ENCODE measurements at regions not wholly inside any gene's neighbourhood (a gene's known extent, or its start where the extent isn't known, plus 50 kb on each side); places are given as distances from the start of the nearest gene placed in this dataset.

DNA sequence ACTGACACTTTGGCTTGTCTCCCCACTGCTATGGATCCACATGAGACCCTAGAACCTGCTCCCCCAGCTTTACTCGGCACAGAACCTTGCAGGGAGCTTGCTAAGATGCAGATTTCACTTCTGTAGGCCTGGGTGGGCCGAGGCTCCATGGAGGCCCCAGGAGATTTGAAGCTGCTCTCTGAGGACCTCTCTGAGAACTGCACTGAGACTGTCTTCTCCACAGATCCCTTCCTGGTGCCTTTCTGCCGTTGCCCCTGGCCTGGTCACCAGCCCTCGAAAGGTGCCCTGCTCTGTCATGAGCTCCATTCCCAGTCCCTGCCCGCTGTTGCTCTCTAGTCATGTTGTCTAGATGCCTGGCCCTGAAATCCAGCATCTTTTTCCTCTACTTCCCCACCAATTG, 588.4 kb downstream of the AJAP1 start:
- no peak overlapping the region for H3K4me3 ChIP-seq (ENCODE audit: control insufficient read depth in 1 of 7, extremely low read depth in 1 of 7, insufficient read depth in 4 of 7, low read depth in 2 of 7, low read length in 6 of 7)
- no peak overlapping the region for H3K27ac ChIP-seq (ENCODE audit: insufficient read depth in 1 of 2, low read depth in 1 of 2, low read length in 2 of 2, poor library complexity in 1 of 2, severe bottlenecking in 2 of 2)
- POLR2A ChIA-PET: no interaction called here
- peaks cover 0 to 3% (median 0%) of the 10 kb centered on the region in 5 experiments for H3K9me3 ChIP-seq (ENCODE audit: control extremely low read depth in 1 of 5, control insufficient read depth in 4 of 5, insufficient read depth in 2 of 5, low read depth in 1 of 5, low read length in 4 of 5)
- no peaks in the 10 kb centered on the region for H3K4me1 ChIP-seq (ENCODE audit: control extremely low read depth in 1 of 4, control insufficient read depth in 4 of 4, insufficient read depth in 4 of 4, low read length in 3 of 4)
- WGBS (ENCODE audit: insufficient coverage): 59% methylated on average over 5 of the region's 5 CpGs
- no peak for DNase-seq
- no peaks in the 10 kb centered on the region for H3K36me3 ChIP-seq (ENCODE audit: control insufficient read depth in 4 of 4, insufficient read depth in 4 of 4, low read length in 3 of 4)
- H3K27me3 ChIP-seq (replicated peaks in 2 of 5; ENCODE audit: control insufficient read depth in 4 of 5, insufficient read depth in 5 of 5, low read length in 4 of 5): peaks cover 0 to 3% (median 0%) of the 10 kb centered on the region in 5 experiments
- CTCF ChIA-PET: no interaction called here

DNA sequence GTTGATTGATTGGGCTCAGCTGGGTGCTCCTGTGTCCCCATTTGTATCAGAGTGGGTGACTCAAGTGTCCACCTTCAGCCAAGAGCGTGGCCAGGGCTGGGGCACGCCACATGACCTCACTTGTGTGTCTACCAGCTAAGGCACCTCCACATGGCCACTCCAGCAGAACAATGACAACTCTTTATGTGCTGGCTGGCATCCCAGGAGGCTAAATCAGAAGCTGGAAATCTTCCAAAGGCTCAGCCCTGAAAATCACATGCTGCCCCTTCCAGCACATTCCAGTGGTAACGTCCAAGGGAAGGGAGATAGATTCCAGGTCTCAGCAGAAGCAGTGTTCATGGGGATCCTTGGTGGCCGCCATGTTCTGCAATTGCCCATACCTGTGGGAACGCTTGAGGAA, 585.5 kb downstream of the AJAP1 start:
- no peaks in the 10 kb centered on the region for H3K4me1 ChIP-seq (ENCODE audit: control extremely low read depth in 1 of 4, control insufficient read depth in 4 of 4, insufficient read depth in 4 of 4, low read length in 3 of 4)
- ChIA-PET POLR2A (no interaction called here), CTCF (no interaction called here)
- no peak for DNase-seq
- peaks cover 0 to 3% (median 0%) of the 10 kb centered on the region in 5 experiments for H3K27me3 ChIP-seq (replicated peaks in 2 of 5; ENCODE audit: control insufficient read depth in 4 of 5, insufficient read depth in 5 of 5, low read length in 4 of 5)
- H3K4me3 ChIP-seq (ENCODE audit: control insufficient read depth in 1 of 7, extremely low read depth in 1 of 7, insufficient read depth in 4 of 7, low read depth in 2 of 7, low read length in 6 of 7): no peak overlapping the region
- no peaks in the 10 kb centered on the region for H3K9me3 ChIP-seq (ENCODE audit: control extremely low read depth in 1 of 5, control insufficient read depth in 4 of 5, insufficient read depth in 2 of 5, low read depth in 1 of 5, low read length in 4 of 5)
- no peaks in the 10 kb centered on the region for H3K36me3 ChIP-seq (ENCODE audit: control insufficient read depth in 4 of 4, insufficient read depth in 4 of 4, low read length in 3 of 4)
- 89% methylated on average over 5 of the region's 5 CpGs for whole genome bisulfite sequencing (ENCODE audit: insufficient coverage)
- no peak overlapping the region for H3K27ac ChIP-seq (ENCODE audit: insufficient read depth in 1 of 2, low read depth in 1 of 2, low read length in 2 of 2, poor library complexity in 1 of 2, severe bottlenecking in 2 of 2)

DNA sequence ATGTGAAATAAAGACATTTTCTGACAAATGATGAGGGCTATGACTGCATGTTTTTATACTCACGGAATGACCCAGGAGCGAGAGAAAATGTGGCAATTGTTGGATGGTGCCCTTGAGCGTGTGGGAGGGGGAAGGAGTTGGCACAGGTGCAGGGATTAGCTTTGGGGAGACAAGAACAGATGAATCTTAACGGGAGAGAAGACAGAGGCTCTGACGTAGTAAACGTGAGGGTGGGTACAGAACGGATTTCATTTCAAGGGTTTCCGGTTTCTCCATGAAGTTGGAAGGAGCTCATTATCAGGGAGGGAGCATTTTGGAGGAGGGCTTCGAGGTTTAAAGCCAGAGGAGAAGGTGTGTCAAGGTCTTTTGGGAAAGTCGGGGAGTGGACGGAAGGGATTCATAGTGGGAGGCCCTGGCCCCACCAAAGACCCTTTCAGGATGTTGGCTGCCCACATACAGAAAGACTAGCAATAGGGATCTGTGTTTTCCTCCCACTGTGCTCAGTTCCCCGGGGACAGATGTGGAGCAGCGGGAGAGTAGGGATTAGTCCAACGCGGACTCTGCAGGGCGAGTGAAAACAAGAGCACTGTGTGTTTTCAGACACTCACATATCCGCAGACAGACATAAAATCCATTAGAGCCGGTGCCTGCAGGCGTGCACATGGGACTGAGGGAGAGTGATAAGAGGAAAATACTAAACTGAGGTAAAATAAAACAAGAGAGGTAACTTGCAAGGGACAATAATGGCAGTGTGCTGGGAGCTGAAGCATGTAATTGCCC, 584.1 kb downstream of the AJAP1 start:
- POLR2A ChIA-PET: no interaction called here
- Histone ChIP-seq H3K27ac (ENCODE audit: insufficient read depth in 1 of 2, low read depth in 1 of 2, low read length in 2 of 2, poor library complexity in 1 of 2, severe bottlenecking in 2 of 2) (no peak overlapping the region), H3K9me3 (ENCODE audit: control extremely low read depth in 1 of 5, control insufficient read depth in 4 of 5, insufficient read depth in 2 of 5, low read depth in 1 of 5, low read length in 4 of 5) (no peaks in the 10 kb centered on the region), H3K36me3 (ENCODE audit: control insufficient read depth in 4 of 4, insufficient read depth in 4 of 4, low read length in 3 of 4) (no peaks in the 10 kb centered on the region), H3K27me3 (replicated peaks in 2 of 5; ENCODE audit: control insufficient read depth in 4 of 5, insufficient read depth in 5 of 5, low read length in 4 of 5) (peaks cover 0 to 2% (median 0%) of the 10 kb centered on the region in 5 experiments), H3K4me3 (ENCODE audit: control insufficient read depth in 1 of 7, extremely low read depth in 1 of 7, insufficient read depth in 4 of 7, low read depth in 2 of 7, low read length in 6 of 7) (no peak overlapping the region), H3K4me1 (ENCODE audit: control extremely low read depth in 1 of 4, control insufficient read depth in 4 of 4, insufficient read depth in 4 of 4, low read length in 3 of 4) (no peaks in the 10 kb centered on the region)
- 92% methylated on average over 15 of the region's 19 CpGs for WGBS (ENCODE audit: insufficient coverage)
- no peak for DNase-seq
- CTCF ChIA-PET: no interaction called here

DNA sequence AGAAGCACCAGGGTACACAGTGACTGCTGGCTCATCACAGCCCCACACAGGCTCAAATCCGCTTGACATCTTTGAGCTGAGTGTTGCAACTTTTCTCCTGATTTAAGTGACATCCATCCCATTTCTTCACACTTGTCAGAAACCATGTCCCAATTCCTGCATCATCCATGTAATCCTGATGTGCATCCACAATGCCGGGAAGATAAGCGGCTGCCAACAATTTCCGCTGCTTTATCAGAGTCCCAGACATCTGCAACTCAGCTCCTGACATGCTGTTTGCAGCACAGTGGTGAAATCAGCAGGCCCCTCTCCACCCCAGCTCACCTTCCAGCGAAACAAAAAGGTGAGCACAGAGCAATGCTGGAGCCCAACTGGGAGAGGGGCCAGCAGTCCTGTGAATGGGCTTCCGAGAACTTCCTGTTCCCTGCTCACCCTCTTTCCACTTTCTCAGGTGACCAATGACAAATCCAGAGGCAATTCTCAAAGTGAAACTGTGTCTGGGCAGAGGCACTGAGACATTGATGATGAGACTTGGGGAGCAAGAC, 581.0 kb downstream of the AJAP1 start:
- POLR2A ChIA-PET: no interaction called here
- H3K4me3 ChIP-seq (ENCODE audit: control insufficient read depth in 1 of 7, extremely low read depth in 1 of 7, insufficient read depth in 4 of 7, low read depth in 2 of 7, low read length in 6 of 7): no peak overlapping the region
- no peaks in the 10 kb centered on the region for H3K36me3 ChIP-seq (ENCODE audit: control insufficient read depth in 4 of 4, insufficient read depth in 4 of 4, low read length in 3 of 4)
- H3K9me3 ChIP-seq (ENCODE audit: control extremely low read depth in 1 of 5, control insufficient read depth in 4 of 5, insufficient read depth in 2 of 5, low read depth in 1 of 5, low read length in 4 of 5): peaks cover 0 to 5% (median 3%) of the 10 kb centered on the region in 5 experiments
- H3K27me3 ChIP-seq (replicated peaks in 2 of 5; ENCODE audit: control insufficient read depth in 4 of 5, insufficient read depth in 5 of 5, low read length in 4 of 5): peaks cover 0 to 2% (median 0%) of the 10 kb centered on the region in 5 experiments
- H3K27ac ChIP-seq (ENCODE audit: insufficient read depth in 1 of 2, low read depth in 1 of 2, low read length in 2 of 2, poor library complexity in 1 of 2, severe bottlenecking in 2 of 2): no peak overlapping the region
- no peak for DNase-seq
- CTCF ChIA-PET: no interaction called here
- H3K4me1 ChIP-seq (ENCODE audit: control extremely low read depth in 1 of 4, control insufficient read depth in 4 of 4, insufficient read depth in 4 of 4, low read length in 3 of 4): no peaks in the 10 kb centered on the region
- WGBS (ENCODE audit: insufficient coverage): 94% methylated on average over 6 of the region's 6 CpGs

DNA sequence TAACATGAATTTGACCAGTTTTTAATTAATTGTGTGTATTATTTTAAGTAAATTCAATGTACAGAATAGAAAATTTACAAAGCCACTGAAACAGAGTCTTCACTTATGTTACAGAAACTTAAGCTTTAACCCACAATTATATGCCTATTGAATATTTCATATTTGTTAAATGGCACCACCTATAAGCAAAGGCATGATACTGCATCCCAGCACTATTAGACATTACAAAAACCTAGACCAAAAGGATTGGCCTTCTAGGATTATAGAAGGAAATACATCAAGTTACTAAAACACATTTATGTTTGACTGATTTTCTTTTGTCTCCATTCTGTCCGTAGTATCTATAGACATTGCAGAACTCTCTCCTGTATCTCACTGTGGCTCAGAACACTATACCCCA, 578.1 kb downstream of the AJAP1 start:
- CTCF ChIA-PET: no interaction called here
- no peak for DNase-seq
- H3K27ac ChIP-seq (ENCODE audit: insufficient read depth in 1 of 2, low read depth in 1 of 2, low read length in 2 of 2, poor library complexity in 1 of 2, severe bottlenecking in 2 of 2): no peak overlapping the region

DNA sequence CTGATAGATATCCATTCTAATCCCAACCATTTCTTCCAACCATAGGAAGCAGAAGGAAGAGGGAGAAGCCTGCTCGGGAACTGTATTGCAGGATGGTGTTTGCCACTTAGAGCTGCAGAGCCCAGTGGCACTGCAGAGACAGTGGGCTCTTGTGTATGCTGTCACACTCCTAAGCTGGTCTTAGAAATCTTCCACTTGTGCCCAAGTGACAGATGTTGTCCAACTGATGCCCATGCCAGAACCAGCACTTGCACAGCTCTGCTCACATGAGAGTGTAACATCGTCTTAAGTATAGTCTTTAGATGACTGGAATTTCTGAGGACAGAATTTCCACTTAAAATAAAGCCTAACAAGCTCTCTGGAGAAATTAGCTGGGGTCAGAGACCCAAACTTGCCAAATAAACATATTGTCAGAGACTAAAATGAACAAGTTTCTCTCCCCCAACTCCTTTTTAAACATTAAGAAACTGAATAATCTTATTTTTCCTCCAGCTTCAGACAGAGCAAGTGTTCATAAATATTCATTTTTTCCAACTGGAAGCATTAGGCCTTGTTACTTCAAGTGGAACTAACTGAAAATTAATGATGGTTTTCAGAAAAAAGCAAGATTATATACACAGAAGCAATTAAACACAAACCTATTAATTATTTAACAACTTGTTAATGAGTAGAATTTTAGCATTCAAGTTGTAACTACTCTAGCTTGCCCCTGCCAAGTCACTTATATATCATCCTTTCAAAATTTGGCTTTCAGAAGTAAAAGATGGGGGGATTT, 577.3 kb downstream of the AJAP1 start:
- Histone ChIP-seq H3K4me3 (ENCODE audit: control insufficient read depth in 1 of 7, extremely low read depth in 1 of 7, insufficient read depth in 4 of 7, low read depth in 2 of 7, low read length in 6 of 7) (no peak overlapping the region), H3K27me3 (replicated peaks in 2 of 5; ENCODE audit: control insufficient read depth in 4 of 5, insufficient read depth in 5 of 5, low read length in 4 of 5) (peaks cover 0 to 7% (median 3%) of the 10 kb centered on the region in 5 experiments), H3K9me3 (ENCODE audit: control extremely low read depth in 1 of 5, control insufficient read depth in 4 of 5, insufficient read depth in 2 of 5, low read depth in 1 of 5, low read length in 4 of 5) (peaks cover 0 to 5% (median 3%) of the 10 kb centered on the region in 5 experiments), H3K4me1 (ENCODE audit: control extremely low read depth in 1 of 4, control insufficient read depth in 4 of 4, insufficient read depth in 4 of 4, low read length in 3 of 4) (no peaks in the 10 kb centered on the region), H3K36me3 (ENCODE audit: control insufficient read depth in 4 of 4, insufficient read depth in 4 of 4, low read length in 3 of 4) (no peaks in the 10 kb centered on the region), H3K27ac (ENCODE audit: insufficient read depth in 1 of 2, low read depth in 1 of 2, low read length in 2 of 2, poor library complexity in 1 of 2, severe bottlenecking in 2 of 2) (no peak overlapping the region)
- CTCF ChIA-PET: no interaction called here
- POLR2A ChIA-PET: no interaction called here
- WGBS (ENCODE audit: insufficient coverage): 83% methylated on average over 1 of the region's 2 CpGs
- no peak for DNase-seq

More for the DNA sequence above, 578.1 kb downstream of the AJAP1 start:
- Histone ChIP-seq H3K9me3 (ENCODE audit: control extremely low read depth in 1 of 5, control insufficient read depth in 4 of 5, insufficient read depth in 2 of 5, low read depth in 1 of 5, low read length in 4 of 5) (peaks cover 0 to 5% (median 3%) of the 10 kb centered on the region in 5 experiments), H3K4me1 (ENCODE audit: control extremely low read depth in 1 of 4, control insufficient read depth in 4 of 4, insufficient read depth in 4 of 4, low read length in 3 of 4) (no peaks in the 10 kb centered on the region), H3K27me3 (replicated peaks in 2 of 5; ENCODE audit: control insufficient read depth in 4 of 5, insufficient read depth in 5 of 5, low read length in 4 of 5) (peaks cover 0 to 3% (median 0%) of the 10 kb centered on the region in 5 experiments), H3K4me3 (ENCODE audit: control insufficient read depth in 1 of 7, extremely low read depth in 1 of 7, insufficient read depth in 4 of 7, low read depth in 2 of 7, low read length in 6 of 7) (no peak overlapping the region), H3K36me3 (ENCODE audit: control insufficient read depth in 4 of 4, insufficient read depth in 4 of 4, low read length in 3 of 4) (no peaks in the 10 kb centered on the region)
- POLR2A ChIA-PET: no interaction called here
- WGBS (ENCODE audit: insufficient coverage): 100% methylated on average over 1 of the region's 1 CpG

DNA sequence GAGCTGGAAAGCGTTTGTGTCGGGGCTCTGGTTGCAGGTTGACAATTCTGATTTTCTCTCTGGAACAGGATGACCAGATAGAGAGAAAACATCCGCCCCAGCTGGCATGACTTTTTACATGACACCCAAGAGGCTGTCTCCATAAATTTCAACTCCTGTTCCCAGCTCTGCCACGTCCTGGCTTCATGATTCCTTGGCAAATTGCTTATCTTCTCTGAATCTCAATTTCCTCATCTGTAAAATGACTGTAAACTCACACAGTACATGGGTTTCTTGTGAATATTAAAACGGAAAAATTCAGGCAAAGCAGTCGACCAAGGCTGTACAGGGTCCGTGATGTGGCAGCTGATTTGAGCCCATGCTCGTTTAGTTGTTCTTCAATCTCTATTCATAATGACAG, 572.7 kb downstream of the AJAP1 start:
- H3K4me1 ChIP-seq (ENCODE audit: control extremely low read depth in 1 of 4, control insufficient read depth in 4 of 4, insufficient read depth in 4 of 4, low read length in 3 of 4): no peaks in the 10 kb centered on the region
- 75% methylated on average over 4 of the region's 8 CpGs for WGBS (ENCODE audit: insufficient coverage)
- H3K9me3 ChIP-seq (ENCODE audit: control extremely low read depth in 1 of 5, control insufficient read depth in 4 of 5, insufficient read depth in 2 of 5, low read depth in 1 of 5, low read length in 4 of 5): no peaks in the 10 kb centered on the region
- no peak overlapping the region for H3K4me3 ChIP-seq (ENCODE audit: control insufficient read depth in 1 of 7, extremely low read depth in 1 of 7, insufficient read depth in 4 of 7, low read depth in 2 of 7, low read length in 6 of 7)
- H3K27me3 ChIP-seq (replicated peaks in 2 of 5; ENCODE audit: control insufficient read depth in 4 of 5, insufficient read depth in 5 of 5, low read length in 4 of 5): peaks cover 0 to 19% (median 6%) of the 10 kb centered on the region in 5 experiments
- POLR2A ChIA-PET: no interaction called here
- H3K36me3 ChIP-seq (ENCODE audit: control insufficient read depth in 4 of 4, insufficient read depth in 4 of 4, low read length in 3 of 4): no peaks in the 10 kb centered on the region
- no peak overlapping the region for H3K27ac ChIP-seq (ENCODE audit: insufficient read depth in 1 of 2, low read depth in 1 of 2, low read length in 2 of 2, poor library complexity in 1 of 2, severe bottlenecking in 2 of 2)
- CTCF ChIA-PET: no interaction called here
- no peak for DNase-seq
